Right ventricle myocardium superior (tissue), 1 donor: ENCODE measurements at regions not wholly inside any gene's neighbourhood (a gene's known extent, or its start where the extent isn't known, plus 50 kb on each side); places are given as distances from the start of the nearest gene placed in this dataset.
"Not testable (repeated sequence)": the region's sequence is repeated elsewhere in the genome, so short reads cannot be mapped to it uniquely, and the experiment has no call there.

Experiments
- ATAC-seq: fragments of 200-7000 bp; cut with Tn5 transposase; one replicate; pipeline ENCODE4 v1.9.1; 2020; ENCODE audit warnings: mild to moderate bottlenecking; ENCODE audit not compliant: poor library complexity
- DNase-seq: peaks from one replicate; pipeline ENCODE4 v3.0.0-alpha.2; 2020
- intact Hi-C: fragments of 100-400 bp; cut with DNase I; formaldehyde crosslinking; loops from one replicate; pipeline ENCODE4 v1.11.2; 2022
- donor health status: DM: no; HTN: yes; CAD: no; lungs with severe emphysema.

DNA sequence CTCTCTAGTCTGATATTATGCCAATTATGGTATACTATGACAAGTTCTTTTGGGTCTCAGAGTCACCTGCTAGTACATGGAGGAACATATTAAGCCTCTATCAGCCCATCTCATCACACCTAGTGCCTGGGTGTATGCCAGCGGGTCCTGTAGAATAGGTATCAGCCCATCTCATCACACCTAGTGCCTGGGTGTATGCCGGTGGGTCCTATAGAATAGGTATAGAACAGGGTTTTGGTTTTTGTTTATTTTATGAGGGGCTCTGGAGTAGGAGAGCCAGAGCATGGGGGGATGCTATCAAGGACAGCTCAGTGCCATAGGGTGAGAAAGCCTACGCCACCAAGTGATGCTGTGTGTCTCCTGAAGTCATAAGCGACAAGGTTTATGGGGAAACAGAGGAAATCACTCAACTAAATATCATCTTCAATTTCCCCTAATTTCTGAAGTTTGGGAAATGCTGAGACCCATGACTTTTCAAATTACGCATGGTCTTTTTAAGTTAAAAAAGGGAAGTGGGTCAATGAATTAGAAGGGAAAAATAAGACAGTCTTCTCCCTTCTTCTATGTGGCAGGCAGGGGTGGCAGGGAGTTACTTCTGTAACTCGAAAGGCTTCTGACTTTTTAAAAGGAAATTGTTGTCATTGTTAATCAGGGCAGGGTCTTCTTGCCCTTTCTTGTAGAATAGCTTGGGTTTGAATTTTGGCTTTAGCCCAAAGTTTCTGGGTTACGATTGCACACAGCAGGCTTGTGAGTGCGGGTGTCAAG is 781.0 kb upstream of the TPTE start:
- intact Hi-C loops, ATAC-seq: not testable (repeated sequence)

GRCh38 chr21:9740991-9741742 is 780.2 kb upstream of the TPTE start:
- ATAC-seq, intact Hi-C loops, DNase-seq: not testable (repeated sequence)

More for the DNA sequence above, 781.0 kb upstream of the TPTE start:
- DNase-seq = not testable (repeated sequence)

DNA sequence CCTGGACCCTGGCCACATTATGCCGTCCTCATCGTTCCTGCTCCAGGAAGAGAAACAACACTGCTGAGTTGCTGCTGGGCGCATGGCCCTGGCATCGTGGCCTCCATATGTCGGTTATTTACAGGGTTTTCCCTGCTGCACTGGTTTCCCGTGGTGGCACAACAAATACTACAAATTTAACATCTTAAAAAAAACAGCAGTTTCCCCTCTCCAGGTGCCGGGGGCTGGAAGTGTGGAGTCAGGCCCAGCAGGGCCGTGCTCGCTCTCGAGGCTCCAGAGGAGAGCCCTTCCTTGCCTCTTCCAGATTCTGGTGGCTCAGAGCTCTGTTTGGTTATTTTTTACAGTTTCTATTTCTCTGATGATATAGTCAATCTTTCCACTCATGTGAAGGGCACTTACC is 777.8 kb upstream of the TPTE start:
- DNase-seq, ATAC-seq, intact Hi-C loops: not testable (repeated sequence)

DNA sequence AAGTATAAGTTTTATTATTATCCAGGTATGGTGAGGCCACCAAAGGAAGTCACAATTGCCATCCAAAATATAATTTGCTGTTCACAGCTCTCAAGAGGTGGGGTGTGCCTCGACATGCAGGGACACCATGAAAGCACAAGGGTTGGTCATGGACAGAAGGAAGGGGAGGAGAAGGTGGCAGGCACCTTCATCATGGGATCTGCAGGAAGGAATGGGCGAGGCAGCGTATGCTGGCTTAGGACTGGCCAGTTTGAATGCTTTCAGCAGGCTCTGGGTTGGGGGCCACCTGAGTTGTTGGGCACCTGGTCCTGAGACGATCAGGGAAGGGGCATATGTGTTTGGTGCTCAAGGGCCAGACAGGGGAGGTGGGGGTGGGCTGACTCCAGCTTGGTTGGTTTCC is 777.2 kb upstream of the TPTE start:
- DNase-seq, intact Hi-C loops, ATAC-seq: not testable (repeated sequence)

GRCh38 chr21:9744593-9744992 is 776.8 kb upstream of the TPTE start:
- intact Hi-C loops, ATAC-seq, DNase-seq: not testable (repeated sequence)

GRCh38 chr21:9745457-9746108 is 775.8 kb upstream of the TPTE start:
- not testable (repeated sequence) for ATAC-seq

DNA sequence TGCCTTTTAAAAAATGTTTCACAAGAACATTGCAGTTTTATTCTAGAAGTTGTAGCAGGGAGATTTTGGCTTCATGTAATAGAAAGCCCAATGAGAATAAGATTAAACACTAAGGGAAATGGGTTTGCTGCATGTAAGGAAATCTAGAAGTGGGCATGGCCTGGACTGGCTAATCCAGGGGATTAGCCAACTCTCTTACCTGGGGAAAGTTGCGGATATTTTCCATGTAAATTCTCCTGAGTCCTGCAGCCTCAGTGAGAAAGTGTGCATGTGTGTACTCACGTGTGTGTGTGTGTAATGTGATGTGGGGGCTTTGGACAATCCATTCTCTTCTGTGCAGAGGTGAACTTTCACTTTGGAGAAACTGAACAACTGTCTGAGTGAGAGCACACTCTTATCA is 775.1 kb upstream of the TPTE start:
- DNase-seq, intact Hi-C loops, ATAC-seq: not testable (repeated sequence)

More at GRCh38 chr21:9745457-9746108, 775.8 kb upstream of the TPTE start:
- intact Hi-C loops, DNase-seq: not testable (repeated sequence)

- ATAC-seq, intact Hi-C loops, DNase-seq: not testable (repeated sequence)
These were observed 774.4 kb upstream of the TPTE start for GRCh38 chr21:9746831-9747606.

DNA sequence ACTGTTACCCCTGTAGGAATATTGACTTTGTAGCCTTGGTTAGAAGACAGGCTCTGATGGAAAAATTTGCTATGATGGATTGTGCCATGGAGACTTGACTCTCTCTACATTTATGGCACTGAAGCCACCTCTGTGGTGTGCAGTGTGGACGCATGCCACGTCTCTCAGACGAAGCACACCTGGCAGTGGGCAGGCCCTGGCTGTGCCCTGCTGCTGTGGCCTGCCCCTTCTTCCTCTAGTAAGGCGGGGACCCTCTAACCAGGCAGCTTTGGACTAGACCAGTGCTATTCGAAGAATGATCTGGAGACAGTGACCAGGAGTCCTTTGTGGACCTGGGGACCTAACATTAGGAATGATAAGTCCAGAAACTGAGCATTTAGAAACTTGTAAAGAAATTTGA is 773.5 kb upstream of the TPTE start:
- DNase-seq, ATAC-seq, intact Hi-C loops: not testable (repeated sequence)

DNA sequence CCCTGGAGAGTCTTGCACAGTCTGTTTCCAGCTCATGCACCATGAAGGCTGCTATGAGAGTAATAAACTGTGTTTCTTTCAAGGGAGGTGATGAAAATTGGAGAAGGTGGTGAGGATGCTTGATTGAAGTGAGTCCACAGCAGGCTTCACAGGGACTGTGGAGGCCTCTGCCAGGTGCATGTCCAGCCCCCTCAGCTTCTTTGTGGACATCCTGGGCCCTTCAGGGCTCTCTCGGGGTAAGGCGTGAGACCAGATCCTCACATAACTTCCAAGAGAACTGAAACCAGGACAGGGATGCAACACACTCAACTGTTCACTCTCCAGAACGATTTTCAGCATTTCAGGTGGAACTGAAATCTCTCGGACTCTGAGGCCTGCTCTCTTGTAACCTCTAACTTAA is 772.9 kb upstream of the TPTE start:
- ATAC-seq, intact Hi-C loops, DNase-seq: not testable (repeated sequence)

- intact Hi-C loops, ATAC-seq, DNase-seq: not testable (repeated sequence)
These were observed 771.6 kb upstream of the TPTE start for GRCh38 chr21:9749741-9750230.

DNA sequence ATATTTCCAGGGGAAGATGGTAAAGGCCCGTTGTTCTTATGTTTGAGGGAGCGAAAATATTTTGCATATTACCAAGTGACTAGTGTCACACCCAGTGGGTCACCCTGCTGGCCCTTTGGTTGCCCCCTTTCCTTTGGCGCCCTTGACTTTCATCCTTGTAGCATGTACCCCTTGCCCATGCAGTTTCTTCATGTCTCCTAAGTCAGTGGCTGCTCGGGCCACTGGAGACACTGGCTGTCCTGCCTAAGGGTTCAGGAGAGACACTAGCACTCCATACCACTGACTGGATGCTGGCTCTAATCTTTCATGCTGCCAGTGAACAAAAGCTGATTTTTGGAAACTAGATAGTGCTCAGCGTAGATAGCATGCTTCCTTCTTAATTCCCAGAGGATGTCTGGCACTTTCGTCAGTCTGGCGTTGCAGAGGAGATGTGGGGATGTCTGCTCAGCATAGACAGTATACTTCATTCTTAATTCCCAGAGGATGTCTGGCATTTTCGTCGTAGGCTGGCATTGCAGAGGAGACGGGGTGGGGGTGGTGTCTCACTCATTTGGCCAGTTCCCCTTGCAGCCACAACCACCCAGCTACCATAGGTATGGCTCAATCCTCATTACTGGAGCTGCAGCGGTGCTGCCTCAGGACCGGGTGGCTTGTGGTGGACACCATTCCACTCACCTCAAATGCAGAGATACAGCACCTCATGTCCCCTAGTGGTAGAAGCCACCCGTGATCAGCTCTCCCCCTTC is 770.9 kb upstream of the TPTE start:
- ATAC-seq (no peak), DNase-seq (no peak)
- intact Hi-C loops = no loop called here

- DNase-seq, intact Hi-C loops: not testable (repeated sequence)
- peak; percentile 11 for ATAC-seq
These were observed 770.2 kb upstream of the TPTE start for GRCh38 chr21:9751087-9751585.

- intact Hi-C loops, DNase-seq, ATAC-seq: not testable (repeated sequence)
These were observed 769.4 kb upstream of the TPTE start for GRCh38 chr21:9752028-9752427.

GRCh38 chr21:9753441-9753840 is 767.9 kb upstream of the TPTE start:
- ATAC-seq, intact Hi-C loops, DNase-seq: not testable (repeated sequence)

- DNase-seq (no peak), ATAC-seq (no peak)
- intact Hi-C loops = no loop called here
These were observed 767.4 kb upstream of the TPTE start for GRCh38 chr21:9753943-9754342.

DNA sequence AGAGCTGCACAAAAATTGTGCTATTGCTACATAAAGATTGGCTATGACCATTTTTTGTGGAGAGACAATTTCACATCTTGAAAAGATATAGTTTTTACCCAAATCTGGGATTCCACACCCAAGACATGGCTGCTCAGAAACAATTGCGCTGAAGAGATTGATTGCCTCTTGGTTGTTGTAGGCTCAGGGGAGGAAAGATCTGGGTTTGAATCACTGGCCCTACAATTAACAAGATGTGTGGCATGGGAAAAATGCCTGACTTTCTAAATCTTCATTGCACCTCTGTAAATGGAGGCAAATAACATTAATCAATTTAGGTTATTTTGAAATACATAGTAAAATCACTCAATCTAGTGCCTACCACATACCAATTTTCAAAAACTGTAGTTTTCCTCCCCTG is 766.9 kb upstream of the TPTE start:
- ATAC-seq, intact Hi-C loops, DNase-seq: not testable (repeated sequence)
